Glutamatergic neuron (in vitro differentiated cells): ENCODE measurements at regions not wholly inside any gene's neighbourhood (a gene's known extent, or its start where the extent isn't known, plus 50 kb on each side); places are given as distances from the start of the nearest gene placed in this dataset.

ENCODE experiments used
- DNase-seq: peaks from one replicate; pipeline ENCODE4 v3.0.0; 2022
- H3K27ac Mint-ChIP-seq: one replicate; pipeline ENCODE4 v1.8.0; 2020; ENCODE audit warnings: mild to moderate bottlenecking, mixed read lengths, inconsistent platforms; ENCODE audit not compliant: unreplicated experiment
- H3K27me3 Mint-ChIP-seq: one replicate; pipeline ENCODE4 v1.8.0; 2020; ENCODE audit warnings: mild to moderate bottlenecking, moderate library complexity, mixed read lengths, inconsistent platforms; ENCODE audit not compliant: unreplicated experiment
- H3K36me3 Mint-ChIP-seq: one replicate; pipeline ENCODE4 v1.8.0; 2020; ENCODE audit warnings: mild to moderate bottlenecking, mixed read lengths, inconsistent platforms; ENCODE audit not compliant: unreplicated experiment
- H3K4me1 Mint-ChIP-seq: one replicate; pipeline ENCODE4 v1.8.0; 2020; ENCODE audit warnings: mild to moderate bottlenecking, low read depth, mixed read lengths, inconsistent platforms; ENCODE audit not compliant: unreplicated experiment
- H3K4me3 Mint-ChIP-seq: one replicate; pipeline ENCODE4 v1.8.0; 2020; ENCODE audit warnings: mild to moderate bottlenecking, mixed read lengths, inconsistent platforms; ENCODE audit not compliant: unreplicated experiment
- H3K9me3 Mint-ChIP-seq: one replicate; pipeline ENCODE4 v1.8.0; 2020; ENCODE audit warnings: mild to moderate bottlenecking, moderate library complexity, mixed read lengths, inconsistent platforms; ENCODE audit not compliant: unreplicated experiment
- CTCF ChIP-seq: fragments of 200-600 bp; sonication (generic); IDR thresholded peaks from one replicate; pipeline ENCODE4 v1.5.0; 2021; ENCODE audit not compliant: partially characterized antibody, unreplicated experiment

- H3K27me3 Mint-ChIP-seq: peaks cover 38% of the 10 kb centered on the region
- H3K27ac Mint-ChIP-seq: peak overlapping the region; percentile 34
- peaks cover 19% of the 10 kb centered on the region for H3K36me3 Mint-ChIP-seq
- H3K9me3 Mint-ChIP-seq: peaks cover 45% of the 10 kb centered on the region
- no peak overlapping the region for H3K4me3 Mint-ChIP-seq
- H3K4me1 Mint-ChIP-seq: peaks cover 30% of the 10 kb centered on the region
- TF ChIP-seq CTCF: no peak
- no peak for DNase-seq
Observed at GRCh38 chr12:124458992-124459851, 108.2 kb downstream of the NCOR2 start.

GRCh38 chr12:124458220-124458991 lies 109.0 kb downstream of the NCOR2 start:
- peaks cover 19% of the 10 kb centered on the region for H3K36me3 Mint-ChIP-seq
- no peak overlapping the region for H3K27ac Mint-ChIP-seq
- peaks cover 26% of the 10 kb centered on the region for H3K4me1 Mint-ChIP-seq

GRCh38 chr12:124457287-124458219 lies 109.9 kb downstream of the NCOR2 start:
- no peak overlapping the region for H3K27ac Mint-ChIP-seq
- peaks cover 19% of the 10 kb centered on the region for H3K36me3 Mint-ChIP-seq
- peaks cover 32% of the 10 kb centered on the region for H3K9me3 Mint-ChIP-seq
- DNase-seq: no peak
- H3K4me1 Mint-ChIP-seq: peaks cover 18% of the 10 kb centered on the region
- H3K27me3 Mint-ChIP-seq: peaks cover 26% of the 10 kb centered on the region
- H3K4me3 Mint-ChIP-seq: no peak overlapping the region
- no peak for TF ChIP-seq CTCF

More at GRCh38 chr12:124458220-124458991, 109.0 kb downstream of the NCOR2 start:
- Mint-ChIP-seq H3K9me3 (peaks cover 40% of the 10 kb centered on the region), H3K27me3 (peaks cover 34% of the 10 kb centered on the region), H3K4me3 (no peak overlapping the region)
- no peak for TF ChIP-seq CTCF
- DNase-seq: no peak

- H3K4me3 Mint-ChIP-seq: no peak overlapping the region
- no peak for TF ChIP-seq CTCF
- no peak overlapping the region for H3K27ac Mint-ChIP-seq
- peaks cover 28% of the 10 kb centered on the region for H3K9me3 Mint-ChIP-seq
- H3K4me1 Mint-ChIP-seq: peaks cover 19% of the 10 kb centered on the region
- H3K27me3 Mint-ChIP-seq: peaks cover 25% of the 10 kb centered on the region
- H3K36me3 Mint-ChIP-seq: peaks cover 19% of the 10 kb centered on the region
- DNase-seq: no peak
Observed at GRCh38 chr12:124456652-124457152, 110.7 kb downstream of the NCOR2 start.
